ENCODE measurements at regions not wholly inside any gene's neighbourhood (a gene's known extent, or its start where the extent isn't known, plus 50 kb on each side); places are given as distances from the start of the nearest gene placed in this dataset.

DNA sequence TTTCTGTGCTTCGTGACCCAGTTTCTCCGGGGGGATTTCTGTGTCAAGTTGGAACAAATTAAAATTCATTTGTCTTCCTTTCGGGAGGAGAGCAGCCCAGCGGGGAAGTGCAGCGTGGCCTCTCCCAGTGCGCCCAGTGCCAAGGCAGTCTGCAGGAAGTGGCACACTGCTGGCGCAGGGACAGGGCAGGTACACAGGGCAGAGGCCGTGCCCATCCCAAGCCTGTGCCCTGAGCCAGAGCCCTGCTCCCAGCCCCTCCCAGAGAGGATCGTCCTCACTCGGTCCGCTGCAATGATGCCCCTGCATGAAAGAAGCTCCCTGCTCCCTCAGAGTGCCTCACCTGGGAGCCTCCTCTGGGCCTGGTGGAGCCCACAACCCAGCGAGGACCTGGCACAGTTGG, 82.4 kb upstream of the PPP1R26 start:
- Histone ChIP-seq H3K4me3 (ENCODE audit: insufficient read depth in 1 of 2, low read depth in 1 of 2, low read length in 2 of 2) (no peak overlapping the region), H2BK12ac (ENCODE audit: low read length in 2 of 2) (no peak overlapping the region), H3K4ac (ENCODE audit: low read depth in 1 of 2, low read length in 2 of 2) (no peak overlapping the region), H2BK120ac (ENCODE audit: low read depth, low read length) (no peak overlapping the region), H4K8ac (ENCODE audit: low read length) (no peak overlapping the region), H3K14ac (ENCODE audit: low read length in 2 of 2) (no peak overlapping the region), H3K4me1 (ENCODE audit: control insufficient read depth, insufficient read depth, low read depth, low read length) (no peaks in the 10 kb centered on the region), H3K27ac (ENCODE audit: low read length, poor library complexity, severe bottlenecking) (no peak overlapping the region), H3K9me3 (ENCODE audit: control insufficient read depth, low read length) (peaks cover 18% of the 10 kb centered on the region), H2BK15ac (ENCODE audit: low read depth, poor library complexity, severe bottlenecking) (no peak overlapping the region), H3K36me3 (ENCODE audit: control insufficient read depth in 1 of 2, insufficient read depth in 2 of 2, low read depth in 1 of 2, low read length in 2 of 2) (no peaks in the 10 kb centered on the region), H3K4me2 (ENCODE audit: low read length, poor library complexity, severe bottlenecking) (no peak overlapping the region), H2BK5ac (ENCODE audit: low read depth, low read length, poor library complexity, severe bottlenecking) (no peak overlapping the region), H3K23ac (ENCODE audit: low read length in 2 of 2) (no peak overlapping the region), H4K91ac (ENCODE audit: low read length) (no peak overlapping the region), H2AFZ (ENCODE audit: low read depth, low read length) (no peak overlapping the region), H2AK5ac (ENCODE audit: low read length, severe bottlenecking) (no peak overlapping the region), H3K18ac (ENCODE audit: low read depth in 1 of 2, low read length in 2 of 2) (no peak overlapping the region), H3K79me1 (replicated peaks; ENCODE audit: low read length, poor library complexity, severe bottlenecking) (no peaks in the 10 kb centered on the region), H3K9ac (ENCODE audit: low read length) (no peak overlapping the region), H3K27me3 (ENCODE audit: control insufficient read depth in 1 of 2, insufficient read depth in 1 of 2, low read length in 2 of 2) (peaks cover 0 to 13% of the 10 kb centered on the region in 2 experiments)
- DNase-seq, result no peak
- WGBS, result 90% methylated on average over 12 of the region's 12 CpGs

DNA sequence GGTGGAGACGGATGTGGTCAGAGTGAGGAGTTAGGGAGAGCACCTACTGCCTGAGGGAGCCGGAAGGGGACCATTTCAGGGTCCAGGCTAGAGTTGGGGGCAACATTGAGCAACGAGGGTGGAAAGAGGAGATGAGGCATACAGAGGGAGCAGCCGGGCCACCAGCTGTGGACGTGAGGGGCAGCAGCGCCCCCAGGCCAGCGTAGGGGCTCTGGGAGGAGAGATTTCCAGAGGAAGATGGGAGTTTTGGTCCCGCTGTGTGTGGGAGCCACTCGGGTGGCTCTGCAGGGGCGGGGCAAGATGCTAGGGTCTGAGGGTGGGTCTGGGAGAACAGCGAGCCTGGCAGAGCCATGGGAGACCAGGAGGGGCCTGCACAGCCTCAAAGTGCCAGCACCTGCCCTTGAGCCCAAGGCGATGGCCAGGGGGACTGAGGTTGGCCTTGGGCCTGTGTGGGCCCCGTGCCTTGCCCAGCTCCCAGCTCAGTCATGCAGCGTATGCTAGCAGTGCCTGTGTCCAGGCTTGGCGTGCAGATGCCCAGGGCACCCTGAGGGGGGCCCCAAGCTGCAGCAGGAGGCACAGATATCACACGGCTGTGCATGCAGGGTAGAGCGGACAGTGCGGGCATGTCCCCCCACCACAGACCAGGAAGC, 80.5 kb upstream of the PPP1R26 start:
- no peak overlapping the region for H3K4me3 ChIP-seq (ENCODE audit: insufficient read depth in 1 of 2, low read depth in 1 of 2, low read length in 2 of 2)
- no peak overlapping the region for H2BK5ac ChIP-seq (ENCODE audit: low read depth, low read length, poor library complexity, severe bottlenecking)
- H3K14ac ChIP-seq (ENCODE audit: low read length in 2 of 2), result no peak overlapping the region
- H3K9ac ChIP-seq (ENCODE audit: low read length), result no peak overlapping the region
- H2BK15ac ChIP-seq (ENCODE audit: low read depth, poor library complexity, severe bottlenecking), result no peak overlapping the region
- WGBS, result 80% methylated on average over 17 of the region's 18 CpGs
- H2BK120ac ChIP-seq (ENCODE audit: low read depth, low read length), result no peak overlapping the region
- no peak overlapping the region for H3K4ac ChIP-seq (ENCODE audit: low read depth in 1 of 2, low read length in 2 of 2)
- no peak overlapping the region for H3K27ac ChIP-seq (ENCODE audit: low read length, poor library complexity, severe bottlenecking)
- peaks cover 18% of the 10 kb centered on the region for H3K9me3 ChIP-seq (ENCODE audit: control insufficient read depth, low read length)
- no peaks in the 10 kb centered on the region for H3K4me1 ChIP-seq (ENCODE audit: control insufficient read depth, insufficient read depth, low read depth, low read length)
- no peak overlapping the region for H2BK12ac ChIP-seq (ENCODE audit: low read length in 2 of 2)
- no peaks in the 10 kb centered on the region for H3K79me1 ChIP-seq (replicated peaks; ENCODE audit: low read length, poor library complexity, severe bottlenecking)
- H3K4me2 ChIP-seq (ENCODE audit: low read length, poor library complexity, severe bottlenecking), result no peak overlapping the region
- peaks cover 0 to 18% of the 10 kb centered on the region in 2 experiments for H3K27me3 ChIP-seq (ENCODE audit: control insufficient read depth in 1 of 2, insufficient read depth in 1 of 2, low read length in 2 of 2)
- H4K91ac ChIP-seq (ENCODE audit: low read length), result no peak overlapping the region
- H2AK5ac ChIP-seq (ENCODE audit: low read length, severe bottlenecking), result no peak overlapping the region
- no peaks in the 10 kb centered on the region for H3K36me3 ChIP-seq (ENCODE audit: control insufficient read depth in 1 of 2, insufficient read depth in 2 of 2, low read depth in 1 of 2, low read length in 2 of 2)
- DNase-seq, result no peak
- H3K18ac ChIP-seq (ENCODE audit: low read depth in 1 of 2, low read length in 2 of 2), result no peak overlapping the region
- no peak overlapping the region for H2AFZ ChIP-seq (ENCODE audit: low read depth, low read length)
- H4K8ac ChIP-seq (ENCODE audit: low read length), result no peak overlapping the region
- H3K23ac ChIP-seq (ENCODE audit: low read length in 2 of 2), result no peak overlapping the region

DNA sequence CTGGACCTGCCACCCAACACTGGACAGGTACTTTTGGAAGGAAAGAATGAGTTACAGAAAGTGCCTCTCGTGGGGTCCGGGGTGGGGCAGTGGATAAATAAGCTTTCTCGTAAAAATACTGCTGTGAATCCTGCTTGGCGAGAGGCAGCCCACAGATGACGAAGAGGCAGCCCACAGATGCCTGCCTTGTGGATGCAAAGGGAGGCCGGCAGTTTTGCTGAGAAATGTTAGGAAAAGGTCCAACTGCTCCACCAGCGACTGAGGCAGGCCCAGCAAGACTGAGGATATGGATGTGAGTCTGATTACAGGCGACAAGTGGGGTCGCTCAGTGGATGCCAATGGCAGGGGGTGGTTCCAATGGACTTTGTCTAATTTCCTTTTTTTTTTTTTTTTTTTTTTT, 79.1 kb upstream of the PPP1R26 start:
- no peak overlapping the region for H2BK12ac ChIP-seq (ENCODE audit: low read length in 2 of 2)
- H3K79me1 ChIP-seq (replicated peaks; ENCODE audit: low read length, poor library complexity, severe bottlenecking), result no peaks in the 10 kb centered on the region
- no peak overlapping the region for H2AFZ ChIP-seq (ENCODE audit: low read depth, low read length)
- H3K23ac ChIP-seq (ENCODE audit: low read length in 2 of 2), result no peak overlapping the region
- WGBS, result 83% methylated on average over 9 of the region's 9 CpGs
- H3K9ac ChIP-seq (ENCODE audit: low read length), result no peak overlapping the region
- H3K14ac ChIP-seq (ENCODE audit: low read length in 2 of 2), result no peak overlapping the region
- DNase-seq, result no peak
- H2AK5ac ChIP-seq (ENCODE audit: low read length, severe bottlenecking), result no peak overlapping the region
- H3K27ac ChIP-seq (ENCODE audit: low read length, poor library complexity, severe bottlenecking), result no peak overlapping the region
- peaks cover 18% of the 10 kb centered on the region for H3K9me3 ChIP-seq (ENCODE audit: control insufficient read depth, low read length)
- no peak overlapping the region for H4K91ac ChIP-seq (ENCODE audit: low read length)
- no peaks in the 10 kb centered on the region for H3K4me1 ChIP-seq (ENCODE audit: control insufficient read depth, insufficient read depth, low read depth, low read length)
- H3K4me2 ChIP-seq (ENCODE audit: low read length, poor library complexity, severe bottlenecking), result no peak overlapping the region
- H2BK15ac ChIP-seq (ENCODE audit: low read depth, poor library complexity, severe bottlenecking), result no peak overlapping the region
- H3K18ac ChIP-seq (ENCODE audit: low read depth in 1 of 2, low read length in 2 of 2), result no peak overlapping the region
- H4K8ac ChIP-seq (ENCODE audit: low read length), result no peak overlapping the region
- no peaks in the 10 kb centered on the region for H3K36me3 ChIP-seq (ENCODE audit: control insufficient read depth in 1 of 2, insufficient read depth in 2 of 2, low read depth in 1 of 2, low read length in 2 of 2)
- H3K27me3 ChIP-seq (ENCODE audit: control insufficient read depth in 1 of 2, insufficient read depth in 1 of 2, low read length in 2 of 2), result peaks cover 0 to 22% of the 10 kb centered on the region in 2 experiments
- H3K4ac ChIP-seq (ENCODE audit: low read depth in 1 of 2, low read length in 2 of 2), result no peak overlapping the region
- no peak overlapping the region for H2BK120ac ChIP-seq (ENCODE audit: low read depth, low read length)
- no peak overlapping the region for H2BK5ac ChIP-seq (ENCODE audit: low read depth, low read length, poor library complexity, severe bottlenecking)
- no peak overlapping the region for H3K4me3 ChIP-seq (ENCODE audit: insufficient read depth in 1 of 2, low read depth in 1 of 2, low read length in 2 of 2)

DNA sequence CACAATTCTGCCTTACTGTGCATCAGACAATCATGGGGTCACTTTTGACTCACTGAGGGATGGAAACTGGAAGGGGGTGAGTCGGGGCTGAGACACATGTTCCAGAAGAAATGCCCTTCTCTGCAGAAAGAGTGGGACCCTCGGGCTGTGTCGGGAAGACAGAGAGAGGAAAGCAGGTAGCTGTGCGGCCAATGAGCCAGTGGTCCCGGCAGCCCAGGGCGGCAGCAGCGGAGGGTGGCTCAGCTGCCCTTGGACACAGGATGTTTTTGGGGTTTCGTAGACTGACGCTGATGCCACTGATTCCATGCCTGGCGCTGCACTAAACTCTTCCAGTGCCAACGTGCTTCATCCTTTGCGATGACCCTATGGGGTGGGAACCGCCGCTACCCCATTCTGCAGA, 78.4 kb upstream of the PPP1R26 start:
- Histone ChIP-seq H3K4me2 (ENCODE audit: low read length, poor library complexity, severe bottlenecking) (no peak overlapping the region), H3K36me3 (ENCODE audit: control insufficient read depth in 1 of 2, insufficient read depth in 2 of 2, low read depth in 1 of 2, low read length in 2 of 2) (no peaks in the 10 kb centered on the region), H3K79me1 (replicated peaks; ENCODE audit: low read length, poor library complexity, severe bottlenecking) (no peaks in the 10 kb centered on the region), H3K23ac (ENCODE audit: low read length in 2 of 2) (no peak overlapping the region), H2AK5ac (ENCODE audit: low read length, severe bottlenecking) (no peak overlapping the region), H3K14ac (ENCODE audit: low read length in 2 of 2) (no peak overlapping the region), H3K27ac (ENCODE audit: low read length, poor library complexity, severe bottlenecking) (no peak overlapping the region), H3K18ac (ENCODE audit: low read depth in 1 of 2, low read length in 2 of 2) (no peak overlapping the region), H2BK15ac (ENCODE audit: low read depth, poor library complexity, severe bottlenecking) (no peak overlapping the region), H3K4me1 (ENCODE audit: control insufficient read depth, insufficient read depth, low read depth, low read length) (no peaks in the 10 kb centered on the region), H3K4me3 (ENCODE audit: insufficient read depth in 1 of 2, low read depth in 1 of 2, low read length in 2 of 2) (no peak overlapping the region), H3K27me3 (ENCODE audit: control insufficient read depth in 1 of 2, insufficient read depth in 1 of 2, low read length in 2 of 2) (peaks cover 0 to 22% of the 10 kb centered on the region in 2 experiments), H2BK5ac (ENCODE audit: low read depth, low read length, poor library complexity, severe bottlenecking) (no peak overlapping the region), H2BK120ac (ENCODE audit: low read depth, low read length) (no peak overlapping the region), H3K9ac (ENCODE audit: low read length) (no peak overlapping the region), H3K4ac (ENCODE audit: low read depth in 1 of 2, low read length in 2 of 2) (no peak overlapping the region), H2AFZ (ENCODE audit: low read depth, low read length) (no peak overlapping the region), H4K8ac (ENCODE audit: low read length) (no peak overlapping the region), H2BK12ac (ENCODE audit: low read length in 2 of 2) (no peak overlapping the region), H4K91ac (ENCODE audit: low read length) (no peak overlapping the region), H3K9me3 (ENCODE audit: control insufficient read depth, low read length) (peaks cover 12% of the 10 kb centered on the region)
- WGBS, result 81% methylated on average over 14 of the region's 14 CpGs
- DNase-seq, result no peak

Measured in mesenchymal stem cell (in vitro differentiated cells and primary cell).